ENCODE measurements at regions not wholly inside any gene's neighbourhood (a gene's known extent, or its start where the extent isn't known, plus 50 kb on each side); places are given as distances from the start of the nearest gene placed in this dataset.

- no peak overlapping the region for H3K4me3 ChIP-seq (replicated peaks; ENCODE audit: low read depth, low read length)
- H3K27me3 ChIP-seq (replicated peaks; ENCODE audit: control insufficient read depth, insufficient read depth, low read length) = peaks cover 2% of the 10 kb centered on the region
- no peak for TF ChIP-seq CTCF (IDR thresholded peaks at IDR 0.05; ENCODE audit: insufficient read depth, low read length, poor library complexity, severe bottlenecking)
- no peaks in the 10 kb centered on the region for H3K36me3 ChIP-seq (ENCODE audit: control insufficient read depth, insufficient read depth, low read length)
- DNase-seq (ENCODE audit: extremely low read depth, insufficient read length) = no peak
Observed at GRCh38 chr17:72575542-72576233, 454.9 kb downstream of the SOX9 start.

GRCh38 chr17:72576289-72576759 lies 455.5 kb downstream of the SOX9 start:
- H3K36me3 ChIP-seq (ENCODE audit: control insufficient read depth, insufficient read depth, low read length) = no peaks in the 10 kb centered on the region
- no peak overlapping the region for H3K4me3 ChIP-seq (replicated peaks; ENCODE audit: low read depth, low read length)
- peaks cover 2% of the 10 kb centered on the region for H3K27me3 ChIP-seq (replicated peaks; ENCODE audit: control insufficient read depth, insufficient read depth, low read length)
- no peak for TF ChIP-seq CTCF (IDR thresholded peaks at IDR 0.05; ENCODE audit: insufficient read depth, low read length, poor library complexity, severe bottlenecking)
- DNase-seq (ENCODE audit: extremely low read depth, insufficient read length) = no peak

- no peaks in the 10 kb centered on the region for H3K36me3 ChIP-seq (ENCODE audit: control insufficient read depth, insufficient read depth, low read length)
- no peak overlapping the region for H3K4me3 ChIP-seq (replicated peaks; ENCODE audit: low read depth, low read length)
- TF ChIP-seq CTCF (IDR thresholded peaks at IDR 0.05; ENCODE audit: insufficient read depth, low read length, poor library complexity, severe bottlenecking) = no peak
- DNase-seq (ENCODE audit: extremely low read depth, insufficient read length) = no peak
- H3K27me3 ChIP-seq (replicated peaks; ENCODE audit: control insufficient read depth, insufficient read depth, low read length) = peaks cover 2% of the 10 kb centered on the region
Observed at GRCh38 chr17:72578817-72579470, 458.1 kb downstream of the SOX9 start.

GRCh38 chr17:72579990-72580320 lies 459.1 kb downstream of the SOX9 start:
- no peak for TF ChIP-seq CTCF (IDR thresholded peaks at IDR 0.05; ENCODE audit: insufficient read depth, low read length, poor library complexity, severe bottlenecking)
- Histone ChIP-seq H3K36me3 (ENCODE audit: control insufficient read depth, insufficient read depth, low read length) (no peaks in the 10 kb centered on the region), H3K4me3 (replicated peaks; ENCODE audit: low read depth, low read length) (no peak overlapping the region), H3K27me3 (replicated peaks; ENCODE audit: control insufficient read depth, insufficient read depth, low read length) (peaks cover 2% of the 10 kb centered on the region)
- DNase-seq (ENCODE audit: extremely low read depth, insufficient read length) = no peak

GRCh38 chr17:72580321-72581127 lies 459.7 kb downstream of the SOX9 start:
- Histone ChIP-seq H3K36me3 (ENCODE audit: control insufficient read depth, insufficient read depth, low read length) (no peaks in the 10 kb centered on the region), H3K4me3 (replicated peaks; ENCODE audit: low read depth, low read length) (no peak overlapping the region), H3K27me3 (replicated peaks; ENCODE audit: control insufficient read depth, insufficient read depth, low read length) (peaks cover 2% of the 10 kb centered on the region)
- DNase-seq (ENCODE audit: extremely low read depth, insufficient read length) = no peak
- no peak for TF ChIP-seq CTCF (IDR thresholded peaks at IDR 0.05; ENCODE audit: insufficient read depth, low read length, poor library complexity, severe bottlenecking)

Measured in GM06990 (cell line).